ENCODE measurements at regions not wholly inside any gene's neighbourhood (a gene's known extent, or its start where the extent isn't known, plus 50 kb on each side); places are given as distances from the start of the nearest gene placed in this dataset.

- intact Hi-C loops (cut with DNase I) = no loop called here
- no peak overlapping the region for H3K27ac ChIP-seq
- H3K4me3 ChIP-seq = no peak overlapping the region
- DNase-seq (ENCODE audit: low spot score in 2 of 2) = no peak
- H3K9me3 ChIP-seq = no peaks in the 10 kb centered on the region
- H3K36me3 ChIP-seq = no peaks in the 10 kb centered on the region
- TF ChIP-seq CTCF (IDR thresholded peaks at IDR 0.05) = no peak
- H3K27me3 ChIP-seq = no peaks in the 10 kb centered on the region
- H3K4me1 ChIP-seq = no peaks in the 10 kb centered on the region
These were observed 1799.7 kb downstream of the SLITRK5 start for GRCh38 chr13:89470901-89471300.

GRCh38 chr13:89474432-89474831 is 1803.3 kb downstream of the SLITRK5 start:
- no peak for TF ChIP-seq CTCF (IDR thresholded peaks at IDR 0.05)
- no peak overlapping the region for H3K4me3 ChIP-seq
- H3K9me3 ChIP-seq = no peaks in the 10 kb centered on the region
- no peaks in the 10 kb centered on the region for H3K27me3 ChIP-seq
- DNase-seq (ENCODE audit: low spot score in 2 of 2) = no peak
- H3K27ac ChIP-seq = no peak overlapping the region
- intact Hi-C loops (cut with DNase I) = no loop called here
- H3K36me3 ChIP-seq = no peaks in the 10 kb centered on the region
- H3K4me1 ChIP-seq = no peaks in the 10 kb centered on the region

GRCh38 chr13:89486065-89486464 is 1814.9 kb downstream of the SLITRK5 start:
- intact Hi-C loops (cut with DNase I) = no loop called here
- H3K27me3 ChIP-seq = no peaks in the 10 kb centered on the region
- no peak for TF ChIP-seq CTCF (IDR thresholded peaks at IDR 0.05)
- H3K4me1 ChIP-seq = no peaks in the 10 kb centered on the region
- H3K9me3 ChIP-seq = no peaks in the 10 kb centered on the region
- H3K4me3 ChIP-seq = no peak overlapping the region
- no peak overlapping the region for H3K27ac ChIP-seq
- no peaks in the 10 kb centered on the region for H3K36me3 ChIP-seq
- DNase-seq (ENCODE audit: low spot score in 2 of 2) = no peak

GRCh38 chr13:89486709-89487108 is 1815.5 kb downstream of the SLITRK5 start:
- Histone ChIP-seq H3K27me3 (no peaks in the 10 kb centered on the region), H3K36me3 (no peaks in the 10 kb centered on the region), H3K4me3 (no peak overlapping the region), H3K4me1 (no peaks in the 10 kb centered on the region), H3K27ac (no peak overlapping the region), H3K9me3 (no peaks in the 10 kb centered on the region)
- TF ChIP-seq CTCF (IDR thresholded peaks at IDR 0.05) = no peak
- intact Hi-C loops (cut with DNase I) = no loop called here
- DNase-seq (ENCODE audit: low spot score in 2 of 2) = no peak

- no peaks in the 10 kb centered on the region for H3K9me3 ChIP-seq
- no peaks in the 10 kb centered on the region for H3K27me3 ChIP-seq
- intact Hi-C loops (cut with DNase I) = no loop called here
- TF ChIP-seq CTCF (IDR thresholded peaks at IDR 0.05) = no peak
- no peak overlapping the region for H3K4me3 ChIP-seq
- no peak overlapping the region for H3K27ac ChIP-seq
- DNase-seq (ENCODE audit: low spot score in 2 of 2) = no peak
- no peaks in the 10 kb centered on the region for H3K4me1 ChIP-seq
- no peaks in the 10 kb centered on the region for H3K36me3 ChIP-seq
These were observed 1819.5 kb downstream of the SLITRK5 start for GRCh38 chr13:89490661-89491060.

- no peak for DNase-seq (ENCODE audit: low spot score in 2 of 2)
- H3K4me3 ChIP-seq = no peak overlapping the region
- H3K9me3 ChIP-seq = no peaks in the 10 kb centered on the region
- H3K27ac ChIP-seq = no peak overlapping the region
- intact Hi-C loops (cut with DNase I) = no loop called here
- H3K27me3 ChIP-seq = no peaks in the 10 kb centered on the region
- no peaks in the 10 kb centered on the region for H3K4me1 ChIP-seq
- TF ChIP-seq CTCF (IDR thresholded peaks at IDR 0.05) = no peak
- no peaks in the 10 kb centered on the region for H3K36me3 ChIP-seq
These were observed 1825.3 kb downstream of the SLITRK5 start for GRCh38 chr13:89496478-89496877.
